ENCODE measurements at regions not wholly inside any gene's neighbourhood (a gene's known extent, or its start where the extent isn't known, plus 50 kb on each side); places are given as distances from the start of the nearest gene placed in this dataset.

- no peak for TF ChIP-seq POLR2A (IDR thresholded peaks at IDR 0.05; ENCODE audit: low read depth)
- TF ChIP-seq EP300 (IDR thresholded peaks at IDR 0.05), result no peak
These were observed 217.3 kb downstream of the RBM19 start for GRCh38 chr12:113748707-113749432.

Measured in esophagus muscularis mucosa (tissue), 2 donors.